Heart left ventricle (tissue), 16 donors: ENCODE measurements at regions not wholly inside any gene's neighbourhood (a gene's known extent, or its start where the extent isn't known, plus 50 kb on each side); places are given as distances from the start of the nearest gene placed in this dataset.
"Not testable (repeated sequence)": the region's sequence is repeated elsewhere in the genome, so short reads cannot be mapped to it uniquely, and the experiment has no call there.

ENCODE experiments used
- ATAC-seq, 4 donors: fragments of 200-7000 bp; cut with Tn5 transposase; one replicate each; pipeline ENCODE4 v1.9.1; 2020 to 2022; ENCODE audit warnings: moderate library complexity in 4 of 4, mild to moderate bottlenecking in 3 of 4, moderate number of reproducible peaks in 1 of 4
- DNase-seq, 5 donors: peaks; one replicate each; pipeline ENCODE4 v3.0.0-alpha.2; 2020
- H3K27ac ChIP-seq, 12 donors: fragments of 200-600 bp; sonication (generic) in 4 of 12; one replicate each; pipeline versions ENCODE4 v1.5.0 to v1.8.0; 2016 to 2022; ENCODE audit warnings: mild to moderate bottlenecking in 2 of 12
- H3K27me3 ChIP-seq, 9 donors: fragments of 200-600 bp; sonication (generic) in 2 of 9; one replicate each; pipeline versions ENCODE4 v1.5.1 to v1.8.0; 2016 to 2022; ENCODE audit warnings: mild to moderate bottlenecking in 3 of 9
- H3K36me3 ChIP-seq, 9 donors: fragments of 200-600 bp; sonication (generic) in 2 of 9; one replicate each; pipeline versions ENCODE4 v1.5.0 to v1.8.0; 2018 to 2022; ENCODE audit warnings: mild to moderate bottlenecking in 2 of 9
- H3K4me1 ChIP-seq, 12 donors: fragments of 200-600 bp; sonication (generic) in 4 of 12; one replicate each; pipeline versions ENCODE4 v1.5.0 to v1.8.0; 2016 to 2022; ENCODE audit warnings: mild to moderate bottlenecking in 3 of 12
- H3K4me3 ChIP-seq, 12 donors: fragments of 200-600 bp; sonication (generic) in 4 of 12; one replicate each; pipeline versions ENCODE4 v1.5.0 to v1.8.0; 2017 to 2022; ENCODE audit warnings: mild to moderate bottlenecking in 9 of 12, moderate library complexity in 4 of 12
- H3K9me3 ChIP-seq, 12 donors: fragments of 200-600 bp; sonication (generic) in 4 of 12; one replicate each; pipeline versions ENCODE4 v1.5.0 to v1.8.0; 2016 to 2022; ENCODE audit warnings: mild to moderate bottlenecking in 1 of 12
- POLR2A ChIP-seq, 2 donors: fragments of 450-650 bp; IDR thresholded peaks; one replicate each; pipeline ENCODE4 v1.6.1; 2017; ENCODE audit warnings: antibody characterized with exemption in 2 of 2, mild to moderate bottlenecking in 2 of 2, moderate library complexity in 2 of 2
- WGBS, 4 donors: extraction: QIAGEN DNeasy Blood & Tissue Kit in 2 of 4; methylation state at CpG; one replicate each; pipeline versions ENCODE4 v1.1.5 to v1.1.7; 2013 to 2018; 5-methylcytosine and 5-hydroxymethylcytosine counted together
- intact Hi-C, 10 donors: fragments of 100-400 bp; cut with DNase I; formaldehyde crosslinking; loops; one replicate each; pipeline versions ENCODE4 v1.11.1 to v1.14.2; 2022
- TF ChIP-seq, protein P1 (sequence below), 12 donors: fragments of 200-600 bp; sonication (generic) in 4 of 12; IDR thresholded peaks; one replicate each; pipeline versions ENCODE4 v1.5.0 to v1.8.0; 2018 to 2022; ENCODE audit warnings: antibody characterized with exemption in 12 of 12, mild to moderate bottlenecking in 5 of 12
- donor health status: ischemic (EF 13 %, LVEDD 7.1; RV severe dilation, severe dysfunction).
- donor health status: healthy with polysubstance abuse.
- donor health status: DM: no; HTN: yes; CAD: no.
- donor health status: DM: no; HTN: no; CAD: no.
- donor health status: ischemic (EF 25% LVEDD 6.9; RV normal size, moderate dysfunction).
- donor health status: ischemic (EF 25% LVEDD 5.7; RV mildly dilated, moderate dysfunction).
- donor health status: healthy.
- donor health status: DM: yes; HTN: yes; CAD: no.
- donor health status: ischemic (EF 35%, LVEDD 5.7; RV mildly dilated, moderate dysfunction).
- donor health status: nonischemic (EF 11% LVEDD 7.7; RV severe dilation, severe dysfunction).
- donor health status: DM: yes; HTN: yes; CAD: no.
- donor health status: PGD.
- donor health status: ischemic (EF 29% LVEDD 5.4; RV normal size, mild dysfunction).
- donor health status: nonischemic (EF 23%, LVEDD 6.1; RV moderate dilation, normal function).

DNA sequence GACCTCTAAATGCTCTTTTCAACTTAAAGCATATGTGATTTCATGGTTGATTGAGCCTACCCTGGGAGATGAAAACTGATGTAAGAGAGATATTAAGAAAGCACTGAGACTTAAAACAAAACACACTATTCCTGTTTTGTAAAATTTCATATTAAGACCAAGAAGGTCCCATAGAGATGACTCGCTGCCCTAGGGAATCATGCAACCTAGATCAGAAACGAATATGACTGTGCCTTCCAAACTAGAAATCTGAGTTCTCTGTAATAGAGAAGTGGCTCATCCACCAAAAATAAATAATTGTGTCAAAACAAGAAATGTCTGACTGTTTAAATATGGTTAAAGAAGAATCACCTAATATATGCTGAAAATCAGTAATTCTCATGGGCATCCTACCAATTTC lies 776.8 kb upstream of the SOX11 start:
- Histone ChIP-seq H3K36me3 (no peaks in the 10 kb centered on the region), H3K27ac (no peak overlapping the region), H3K4me3 (no peak overlapping the region), H3K27me3 (no peaks in the 10 kb centered on the region), H3K9me3 (no peaks in the 10 kb centered on the region), H3K4me1 (no peaks in the 10 kb centered on the region)
- no peak for DNase-seq
- TF ChIP-seq, protein P1, sequence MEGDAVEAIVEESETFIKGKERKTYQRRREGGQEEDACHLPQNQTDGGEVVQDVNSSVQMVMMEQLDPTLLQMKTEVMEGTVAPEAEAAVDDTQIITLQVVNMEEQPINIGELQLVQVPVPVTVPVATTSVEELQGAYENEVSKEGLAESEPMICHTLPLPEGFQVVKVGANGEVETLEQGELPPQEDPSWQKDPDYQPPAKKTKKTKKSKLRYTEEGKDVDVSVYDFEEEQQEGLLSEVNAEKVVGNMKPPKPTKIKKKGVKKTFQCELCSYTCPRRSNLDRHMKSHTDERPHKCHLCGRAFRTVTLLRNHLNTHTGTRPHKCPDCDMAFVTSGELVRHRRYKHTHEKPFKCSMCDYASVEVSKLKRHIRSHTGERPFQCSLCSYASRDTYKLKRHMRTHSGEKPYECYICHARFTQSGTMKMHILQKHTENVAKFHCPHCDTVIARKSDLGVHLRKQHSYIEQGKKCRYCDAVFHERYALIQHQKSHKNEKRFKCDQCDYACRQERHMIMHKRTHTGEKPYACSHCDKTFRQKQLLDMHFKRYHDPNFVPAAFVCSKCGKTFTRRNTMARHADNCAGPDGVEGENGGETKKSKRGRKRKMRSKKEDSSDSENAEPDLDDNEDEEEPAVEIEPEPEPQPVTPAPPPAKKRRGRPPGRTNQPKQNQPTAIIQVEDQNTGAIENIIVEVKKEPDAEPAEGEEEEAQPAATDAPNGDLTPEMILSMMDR (IDR thresholded peaks at IDR 0.05), result no peak
- no peak for TF ChIP-seq POLR2A (IDR thresholded peaks at IDR 0.05)
- 68 to 80% (median 73%) methylated on average over 2 of the region's 2 CpGs for WGBS, 4 donors
- ATAC-seq, result no peak
- intact Hi-C loops, result no loop called here

DNA sequence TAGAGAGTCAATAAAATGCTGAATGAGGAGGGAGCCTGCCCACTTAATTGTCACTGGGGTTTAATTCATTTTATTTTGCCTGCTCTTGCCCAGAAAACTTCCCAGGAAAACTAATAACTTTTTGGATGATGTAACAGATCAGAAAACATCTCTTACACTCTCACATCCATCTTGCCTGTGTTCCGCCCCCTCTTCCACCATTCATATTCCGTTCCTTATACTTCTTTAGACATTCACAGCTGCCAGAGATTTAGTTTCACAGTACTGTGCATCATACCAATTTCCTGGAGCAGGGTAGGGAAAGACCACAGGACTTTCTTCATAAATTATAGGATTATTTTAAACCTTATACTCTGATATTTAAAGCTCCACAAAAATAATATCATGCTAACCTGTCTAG lies 776.1 kb upstream of the SOX11 start:
- Histone ChIP-seq H3K27me3 (no peaks in the 10 kb centered on the region), H3K27ac (no peak overlapping the region), H3K4me3 (no peak overlapping the region), H3K4me1 (no peaks in the 10 kb centered on the region), H3K36me3 (no peaks in the 10 kb centered on the region), H3K9me3 (no peaks in the 10 kb centered on the region)
- intact Hi-C loops, result no loop called here
- ATAC-seq (no peak), DNase-seq (no peak)
- TF ChIP-seq POLR2A (IDR thresholded peaks at IDR 0.05), result no peak
- TF ChIP-seq, protein P1 (IDR thresholded peaks at IDR 0.05), result no peak
- 44 to 50% (median 47%) methylated on average over 2 of the region's 2 CpGs for WGBS, 4 donors

DNA sequence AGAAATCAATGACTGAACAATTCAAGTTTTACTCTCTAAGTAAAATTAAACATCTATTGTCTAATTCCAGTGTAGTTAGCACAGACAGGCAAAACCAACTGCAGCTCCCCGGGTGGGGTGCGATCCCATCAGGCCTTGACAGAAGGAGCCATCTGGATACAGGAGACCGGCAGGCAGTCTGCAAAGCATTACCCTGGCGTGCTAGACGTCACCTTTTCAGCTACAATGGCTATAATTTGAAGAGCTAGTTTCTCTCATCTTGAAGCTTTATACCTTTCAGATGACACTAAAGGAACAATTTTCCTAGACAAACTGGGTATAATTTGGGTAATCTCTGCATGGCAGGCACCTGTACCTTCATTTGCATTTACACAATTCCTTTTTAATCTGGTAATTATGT lies 761.5 kb upstream of the SOX11 start:
- Histone ChIP-seq H3K27me3 (peaks cover 0 to 3% (median 0%) of the 10 kb centered on the region in 9 donors), H3K36me3 (no peaks in the 10 kb centered on the region), H3K4me3 (no peak overlapping the region), H3K27ac (no peak overlapping the region), H3K9me3 (peaks cover 0 to 4% (median 0%) of the 10 kb centered on the region in 12 donors), H3K4me1 (no peaks in the 10 kb centered on the region)
- no peak for DNase-seq
- TF ChIP-seq POLR2A (IDR thresholded peaks at IDR 0.05), result no peak
- TF ChIP-seq, protein P1 (IDR thresholded peaks at IDR 0.05), result no peak
- WGBS, 4 donors, result 75 to 82% (median 78%) methylated on average over 5 of the region's 5 CpGs
- intact Hi-C loops, result no loop called here
- no peak for ATAC-seq

DNA sequence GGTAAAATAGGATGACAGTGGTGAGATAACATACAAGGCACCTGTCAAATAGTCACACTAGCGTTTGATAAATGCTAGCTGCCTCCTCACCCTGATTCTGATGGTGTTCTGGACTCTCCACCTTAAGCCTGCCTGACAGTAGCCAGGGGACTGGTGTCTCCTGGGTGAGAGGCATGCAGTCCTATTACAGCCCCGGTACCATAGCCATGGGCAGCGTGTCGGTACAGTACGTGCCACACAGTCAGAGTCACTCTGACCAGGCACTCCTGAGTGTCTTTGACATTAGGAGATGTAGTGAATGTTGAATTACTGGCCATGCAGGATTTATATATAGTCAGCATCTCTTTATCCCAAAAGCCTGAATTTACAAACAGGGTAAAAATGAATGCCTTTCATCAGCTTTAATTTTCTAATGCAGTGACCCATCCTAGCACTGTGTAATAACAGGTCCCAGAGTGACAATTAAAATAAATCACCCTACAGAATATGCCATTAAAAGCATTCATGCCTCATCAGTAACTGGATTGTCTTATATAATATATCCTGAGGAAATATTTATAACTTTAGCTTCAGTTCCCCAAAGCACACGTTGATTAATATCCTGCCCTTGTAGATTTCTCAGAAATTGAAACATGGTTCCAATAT lies 760.3 kb upstream of the SOX11 start:
- TF ChIP-seq, protein P1 (IDR thresholded peaks at IDR 0.05), result no peak
- no peak for TF ChIP-seq POLR2A (IDR thresholded peaks at IDR 0.05)
- Histone ChIP-seq H3K9me3 (peaks cover 0 to 4% (median 0%) of the 10 kb centered on the region in 12 donors), H3K4me1 (no peaks in the 10 kb centered on the region), H3K27ac (no peak overlapping the region), H3K36me3 (no peaks in the 10 kb centered on the region), H3K4me3 (no peak overlapping the region), H3K27me3 (peaks cover 0 to 3% (median 0%) of the 10 kb centered on the region in 9 donors)
- DNase-seq (no peak), ATAC-seq (no peak)
- intact Hi-C loops, result no loop called here
- 61 to 81% (median 78%) methylated on average over 6 of the region's 6 CpGs for WGBS, 4 donors

DNA sequence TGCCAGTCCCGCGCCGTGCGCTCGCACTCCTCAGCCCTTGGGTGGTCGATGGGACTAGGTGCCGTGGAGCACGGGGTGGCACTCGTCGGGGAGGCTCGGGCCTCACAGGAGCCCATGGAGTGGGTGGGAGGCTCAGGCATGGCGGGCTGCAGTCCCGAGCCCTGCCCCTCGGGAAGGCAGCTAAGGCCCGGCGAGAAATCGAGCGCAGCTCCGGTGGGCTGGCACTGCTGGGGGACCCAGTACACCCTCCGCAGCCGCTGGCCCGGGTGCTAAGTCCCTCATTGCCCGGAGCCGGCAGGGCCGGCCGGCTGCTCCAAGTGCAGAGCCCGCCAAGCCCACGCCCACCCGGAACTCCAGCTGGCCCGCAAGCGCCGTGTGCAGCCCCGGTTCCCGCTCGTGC lies 756.9 kb upstream of the SOX11 start:
- H3K36me3 ChIP-seq, H3K4me3 ChIP-seq, DNase-seq, intact Hi-C loops, H3K27me3 ChIP-seq, H3K27ac ChIP-seq, H3K4me1 ChIP-seq, H3K9me3 ChIP-seq, ATAC-seq: not testable (repeated sequence)
- WGBS, 4 donors, result 91 to 98% (median 96%) methylated on average over 19 to 35 of the region's 35 CpGs; no CpG with 5 or more reads in 1 of the 4 donors
